ENCODE measurements at regions not wholly inside any gene's neighbourhood (a gene's known extent, or its start where the extent isn't known, plus 50 kb on each side); places are given as distances from the start of the nearest gene placed in this dataset.
"Not testable (repeated sequence)": the region's sequence is repeated elsewhere in the genome, so short reads cannot be mapped to it uniquely, and the experiment has no call there.

- TF ChIP-seq POLR2A (IDR thresholded peaks at IDR 0.05) = no peak
- TF ChIP-seq, protein P1, sequence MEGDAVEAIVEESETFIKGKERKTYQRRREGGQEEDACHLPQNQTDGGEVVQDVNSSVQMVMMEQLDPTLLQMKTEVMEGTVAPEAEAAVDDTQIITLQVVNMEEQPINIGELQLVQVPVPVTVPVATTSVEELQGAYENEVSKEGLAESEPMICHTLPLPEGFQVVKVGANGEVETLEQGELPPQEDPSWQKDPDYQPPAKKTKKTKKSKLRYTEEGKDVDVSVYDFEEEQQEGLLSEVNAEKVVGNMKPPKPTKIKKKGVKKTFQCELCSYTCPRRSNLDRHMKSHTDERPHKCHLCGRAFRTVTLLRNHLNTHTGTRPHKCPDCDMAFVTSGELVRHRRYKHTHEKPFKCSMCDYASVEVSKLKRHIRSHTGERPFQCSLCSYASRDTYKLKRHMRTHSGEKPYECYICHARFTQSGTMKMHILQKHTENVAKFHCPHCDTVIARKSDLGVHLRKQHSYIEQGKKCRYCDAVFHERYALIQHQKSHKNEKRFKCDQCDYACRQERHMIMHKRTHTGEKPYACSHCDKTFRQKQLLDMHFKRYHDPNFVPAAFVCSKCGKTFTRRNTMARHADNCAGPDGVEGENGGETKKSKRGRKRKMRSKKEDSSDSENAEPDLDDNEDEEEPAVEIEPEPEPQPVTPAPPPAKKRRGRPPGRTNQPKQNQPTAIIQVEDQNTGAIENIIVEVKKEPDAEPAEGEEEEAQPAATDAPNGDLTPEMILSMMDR (IDR thresholded peaks at IDR 0.05) = no peak
- H3K4me3 ChIP-seq = no peak overlapping the region
- no peaks in the 10 kb centered on the region for H3K4me1 ChIP-seq
- H3K27ac ChIP-seq = no peak overlapping the region
- H3K9me3 ChIP-seq = no peaks in the 10 kb centered on the region
- DNase-seq = peak in 3 of 5 donors; percentile 1 to 14 (median 11)
- WGBS, 4 donors = 76 to 85% (median 80%) methylated on average over 15 to 23 of the region's 23 CpGs
- intact Hi-C loops (cut with DNase I) = no loop called here
- H3K27me3 ChIP-seq = peaks cover 0 to 7% (median 0%) of the 10 kb centered on the region in 9 donors
- no peak for ATAC-seq
- no peaks in the 10 kb centered on the region for H3K36me3 ChIP-seq
These were observed 359.4 kb downstream of the TMEM121 start for GRCh38 chr14:105885561-105886320.

GRCh38 chr14:105886791-105887191 lies 360.4 kb downstream of the TMEM121 start:
- H3K27ac ChIP-seq; H3K36me3 ChIP-seq; ATAC-seq; H3K4me1 ChIP-seq; H3K4me3 ChIP-seq; intact Hi-C loops (cut with DNase I); H3K27me3 ChIP-seq; H3K9me3 ChIP-seq: not testable (repeated sequence)
- peak in 4 of 5 donors; percentile 5 to 39 (median 14) for DNase-seq
- 78 to 90% (median 81%) methylated on average over 2 to 4 of the region's 4 CpGs for WGBS, 4 donors

DNA sequence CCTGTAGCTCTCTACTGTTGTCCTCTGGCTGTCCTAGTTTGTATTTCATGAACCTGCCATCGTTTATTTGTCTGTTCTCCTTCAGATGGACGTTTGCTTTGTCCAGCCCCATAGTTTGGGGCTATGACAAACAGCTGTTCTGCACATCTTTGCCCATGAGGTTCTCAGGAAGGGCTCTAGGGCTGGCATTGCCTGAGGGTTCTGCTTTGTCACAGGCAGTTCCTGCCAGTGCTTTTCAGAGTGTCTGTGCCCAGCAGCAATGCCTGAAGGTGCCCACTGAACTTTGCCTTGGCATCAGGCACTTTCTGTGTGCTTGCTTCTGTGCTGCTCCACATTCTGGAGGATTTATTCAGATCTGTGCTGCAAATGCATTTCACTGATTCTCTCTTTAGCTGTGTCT lies 361.3 kb downstream of the TMEM121 start:
- Histone ChIP-seq H3K27ac (no peak overlapping the region), H3K36me3 (no peaks in the 10 kb centered on the region), H3K4me1 (no peaks in the 10 kb centered on the region), H3K27me3 (no peaks in the 10 kb centered on the region), H3K4me3 (no peak overlapping the region), H3K9me3 (no peaks in the 10 kb centered on the region)
- DNase-seq (peak in 1 of 5 donors; percentile 5), ATAC-seq (no peak)
- no peak for TF ChIP-seq POLR2A (IDR thresholded peaks at IDR 0.05)
- TF ChIP-seq, protein P1 (IDR thresholded peaks at IDR 0.05) = no peak
- intact Hi-C loops (cut with DNase I) = no loop called here
- 14 to 17% (median 16%) methylated on average over 2 of the region's 2 CpGs for WGBS, 4 donors

GRCh38 chr14:105888151-105888550 lies 361.8 kb downstream of the TMEM121 start:
- Histone ChIP-seq H3K27me3 (no peaks in the 10 kb centered on the region), H3K27ac (no peak overlapping the region), H3K4me3 (no peak overlapping the region), H3K4me1 (no peaks in the 10 kb centered on the region), H3K36me3 (no peaks in the 10 kb centered on the region), H3K9me3 (no peaks in the 10 kb centered on the region)
- TF ChIP-seq POLR2A (IDR thresholded peaks at IDR 0.05) = no peak
- TF ChIP-seq, protein P1 (IDR thresholded peaks at IDR 0.05) = no peak
- 67 to 87% (median 78%) methylated on average over 2 of the region's 2 CpGs for WGBS, 4 donors
- ATAC-seq (no peak), DNase-seq (no peak)
- intact Hi-C loops (cut with DNase I) = no loop called here

Data from heart left ventricle (tissue), 16 donors.